Esophagus squamous epithelium (tissue), 4 donors: ENCODE measurements at regions not wholly inside any gene's neighbourhood (a gene's known extent, or its start where the extent isn't known, plus 50 kb on each side); places are given as distances from the start of the nearest gene placed in this dataset.

ENCODE experiments used
- CTCF ChIP-seq, 6 experiments: fragments of 450-650 bp in 4 of 6; fragments of 200-600 bp in 2 of 6; sonication (generic) in 2 of 6; IDR thresholded peaks; one replicate each; pipeline ENCODE4 v1.5.1; 2016 to 2019; ENCODE audit warnings: antibody characterized with exemption in 6 of 6, mild to moderate bottlenecking in 4 of 6, moderate library complexity in 4 of 6
- POLR2A ChIP-seq, 4 donors: fragments of 450-650 bp; IDR thresholded peaks; one replicate each; pipeline ENCODE4 v1.6.1; 2017; ENCODE audit warnings: antibody characterized with exemption in 4 of 4, mild to moderate bottlenecking in 4 of 4, moderate library complexity in 3 of 4

GRCh38 chr5:12566441-12566840 lies 662.2 kb upstream of the CTNND2 start:
- TF ChIP-seq CTCF (IDR thresholded peaks at IDR 0.05) (no peak), POLR2A (IDR thresholded peaks at IDR 0.05) (no peak)
